IMR-90 (cell line): ENCODE measurements at regions not wholly inside any gene's neighbourhood (a gene's known extent, or its start where the extent isn't known, plus 50 kb on each side); places are given as distances from the start of the nearest gene placed in this dataset.

Source experiments
- ATAC-seq: fragments of 200-7000 bp; cut with Tn5 transposase; 2 replicates; pipeline ENCODE4 v1.9.1; 2020; ENCODE audit warnings: low read depth, mild to moderate bottlenecking, moderate library complexity
- BruUV-seq: library from RNA; stranded (reverse); fragments of 400-500 nt; replicated peaks from 2 replicates; lab custom pipeline; 2021; lab: Mats Ljungman, UMichigan
- CTCF ChIA-PET: fragments of 300-600 bp; formaldehyde crosslinking; extraction: SDS; loops from one replicate; lab custom pipeline; 2021; ENCODE audit warnings: antibody characterized with exemption; lab: Yijun Ruan, JAX
- POLR2A ChIA-PET: fragments of 300-600 bp; sonication (Branson Sonifier 250); formaldehyde crosslinking; loops from one replicate; lab custom pipeline; 2022; ENCODE audit warnings: antibody characterized with exemption; ENCODE audit not compliant: unreplicated experiment; lab: Charles Lee
- DNase-seq: peaks from one replicate; pipeline ENCODE4 v3.0.0; 2013
- H2AFZ ChIP-seq: replicated peaks from 2 replicates; pipeline ENCODE3; 2013; ENCODE audit warnings: low read length, mild to moderate bottlenecking; ENCODE audit not compliant: poor library complexity
- H2AK5ac ChIP-seq: 2 replicates; pipeline ENCODE4 v1.6.1; 2013; ENCODE audit warnings: low read depth, low read length, inconsistent platforms
- H2AK9ac ChIP-seq: replicated peaks from 2 replicates; pipeline ENCODE3; 2013; ENCODE audit warnings: mild to moderate bottlenecking, low read depth, low read length, moderate library complexity; ENCODE audit not compliant: poor library complexity
- H2BK120ac ChIP-seq: 2 replicates; pipeline ENCODE4 v1.6.1; 2013; ENCODE audit warnings: low read depth, low read length, inconsistent platforms
- H2BK15ac ChIP-seq: 3 replicates; pipeline ENCODE4 v1.6.1; 2013; ENCODE audit warnings: low read depth, low read length, inconsistent platforms
- H2BK20ac ChIP-seq: 2 replicates; pipeline ENCODE4 v1.6.1; 2013; ENCODE audit warnings: low read depth, mild to moderate bottlenecking, inconsistent platforms, low read length, moderate library complexity
- H2BK5ac ChIP-seq: 2 replicates; pipeline ENCODE4 v1.6.1; 2013; ENCODE audit warnings: mild to moderate bottlenecking, low read depth, low read length, inconsistent platforms; ENCODE audit not compliant: poor library complexity, severe bottlenecking
- H3K14ac ChIP-seq: replicated peaks from 2 replicates; pipeline ENCODE4 v1.6.1; 2013; ENCODE audit warnings: low read depth, low read length, inconsistent platforms
- H3K18ac ChIP-seq: 2 replicates; pipeline ENCODE4 v1.6.1; 2013; ENCODE audit warnings: low read depth, low read length, control low read depth
- H3K23ac ChIP-seq: 2 replicates; pipeline ENCODE4 v1.6.1; 2013; ENCODE audit warnings: low read depth, low read length, inconsistent platforms
- H3K27ac ChIP-seq: 2 replicates; pipeline ENCODE4 v1.5.1; 2013; ENCODE audit warnings: mild to moderate bottlenecking, control low read depth, low read length; ENCODE audit not compliant: insufficient read depth
- H3K27me3 ChIP-seq: 2 replicates; pipeline ENCODE4 v1.6.1; 2013; ENCODE audit warnings: low read length; ENCODE audit not compliant: control insufficient read depth, insufficient read depth
- H3K36me3 ChIP-seq: 2 replicates; pipeline ENCODE4 v1.6.1; 2013; ENCODE audit warnings: low read length, mixed read lengths; ENCODE audit not compliant: control insufficient read depth, insufficient read depth
- H3K4ac ChIP-seq: 2 replicates; pipeline ENCODE4 v1.6.1; 2013; ENCODE audit warnings: low read depth, low read length, inconsistent platforms
- H3K4me1 ChIP-seq: 2 replicates; pipeline ENCODE4 v1.6.1; 2013; ENCODE audit warnings: low read length, mixed read lengths; ENCODE audit not compliant: control insufficient read depth, insufficient read depth
- H3K4me2 ChIP-seq: 2 replicates; pipeline ENCODE4 v1.6.1; 2013; ENCODE audit warnings: low read depth, mild to moderate bottlenecking, control low read depth, low read length, moderate library complexity
- H3K4me3 ChIP-seq: 2 replicates; pipeline ENCODE4 v1.5.1; 2013; ENCODE audit warnings: low read depth, mild to moderate bottlenecking, control low read depth, low read length, moderate library complexity; ENCODE audit not compliant: insufficient read depth
- H3K56ac ChIP-seq: 2 replicates; pipeline ENCODE4 v1.6.1; 2013; ENCODE audit warnings: low read length, inconsistent platforms; ENCODE audit not compliant: insufficient read depth; ENCODE audit errors: extremely low read depth
- H3K79me1 ChIP-seq, 2 experiments: 2 replicates each; pipeline ENCODE4 v1.6.1; 2013; ENCODE audit warnings: low read length in 2 of 2, inconsistent platforms in 1 of 2, low read depth in 1 of 2
- H3K9ac ChIP-seq: 2 replicates; pipeline ENCODE4 v1.6.1; 2013; ENCODE audit warnings: low read depth, low read length, control low read depth
- H3K9me1 ChIP-seq: 2 replicates; pipeline ENCODE4 v1.6.1; 2013; ENCODE audit warnings: low read length, inconsistent platforms; ENCODE audit not compliant: insufficient read depth
- H3K9me3 ChIP-seq: 2 replicates; pipeline ENCODE4 v1.6.1; 2013; ENCODE audit warnings: low read length; ENCODE audit not compliant: control insufficient read depth, insufficient read depth
- H4K20me1 ChIP-seq: 2 replicates; pipeline ENCODE4 v1.6.1; 2013; ENCODE audit warnings: low read length, inconsistent platforms; ENCODE audit not compliant: insufficient read depth
- H4K5ac ChIP-seq: 2 replicates; pipeline ENCODE4 v1.6.1; 2013; ENCODE audit warnings: mild to moderate bottlenecking, low read depth, low read length, control low read depth
- H4K8ac ChIP-seq, 2 experiments: 2 replicates each; pipeline ENCODE4 v1.6.1; 2013; ENCODE audit warnings: low read depth in 2 of 2, low read length in 2 of 2, control low read depth in 1 of 2, inconsistent platforms in 1 of 2
- H4K91ac ChIP-seq: 2 replicates; pipeline ENCODE4 v1.6.1; 2013; ENCODE audit warnings: low read depth, low read length, inconsistent platforms; ENCODE audit not compliant: insufficient read depth
- BHLHE40 ChIP-seq: fragments of 150-350 bp; IDR thresholded peaks from 2 replicates; pipeline ENCODE4 v1.6.1; 2016; ENCODE audit warnings: mild to moderate bottlenecking, low read depth, low read length
- CEBPB ChIP-seq: IDR thresholded peaks from 2 replicates; pipeline ENCODE4 v1.6.1; 2012; ENCODE audit warnings: low read depth, low read length, improper control_type of control experiment
- CHD1 ChIP-seq: IDR thresholded peaks from 2 replicates; pipeline ENCODE4 v1.6.1; 2012; ENCODE audit warnings: low read depth, low read length, improper control_type of control experiment
- CTCF ChIP-seq: conservative IDR thresholded peaks from 2 replicates; pipeline ENCODE4 v1.5.1; 2012; ENCODE audit warnings: mild to moderate bottlenecking, low read depth, low read length, improper control_type of control experiment
- ELK1 ChIP-seq: fragments of 150-350 bp; IDR thresholded peaks from 2 replicates; pipeline ENCODE4 v1.6.1; 2016; ENCODE audit warnings: low read depth, mild to moderate bottlenecking, low read length, moderate library complexity, borderline replicate concordance
- FOS ChIP-seq: fragments of 150-350 bp; IDR thresholded peaks from 2 replicates; pipeline ENCODE4 v1.6.1; 2016; ENCODE audit warnings: low read depth, low read length
- MAFK ChIP-seq: IDR thresholded peaks from 2 replicates; pipeline ENCODE4 v1.6.1; 2012; ENCODE audit warnings: low read depth, low read length, improper control_type of control experiment
- MAZ ChIP-seq: IDR thresholded peaks from 2 replicates; pipeline ENCODE4 v1.6.1; 2012; ENCODE audit warnings: low read depth, mild to moderate bottlenecking, low read length, improper control_type of control experiment, moderate library complexity, borderline replicate concordance
- MXI1 ChIP-seq: IDR thresholded peaks from 2 replicates; pipeline ENCODE4 v1.6.1; 2012; ENCODE audit warnings: low read depth, mild to moderate bottlenecking, low read length, moderate library complexity, borderline replicate concordance
- NFE2L2 ChIP-seq: fragments of 150-350 bp; IDR thresholded peaks from 2 replicates; pipeline ENCODE4 v1.6.1; 2016; ENCODE audit warnings: low read depth, mild to moderate bottlenecking, low read length
- POLR2A ChIP-seq: IDR thresholded peaks from 2 replicates; pipeline ENCODE4 v1.6.1; 2012; ENCODE audit warnings: mild to moderate bottlenecking, low read depth, low read length
- RAD21 ChIP-seq: IDR thresholded peaks from 2 replicates; pipeline ENCODE4 v1.6.1; 2012; ENCODE audit warnings: low read length, improper control_type of control experiment
- RCOR1 ChIP-seq: IDR thresholded peaks from 2 replicates; pipeline ENCODE4 v1.6.1; 2012; ENCODE audit warnings: mild to moderate bottlenecking, low read length, improper control_type of control experiment; ENCODE audit not compliant: insufficient replicate concordance
- RFX5 ChIP-seq: IDR thresholded peaks from 2 replicates; pipeline ENCODE4 v1.8.0; 2012; ENCODE audit warnings: low read depth, mild to moderate bottlenecking, low read length, moderate library complexity
- SMC3 ChIP-seq: fragments of 150-350 bp; IDR thresholded peaks from 2 replicates; pipeline ENCODE4 v1.6.1; 2016; ENCODE audit warnings: low read depth, mild to moderate bottlenecking, antibody characterized with exemption, low read length, moderate library complexity
- USF2 ChIP-seq: fragments of 150-350 bp; IDR thresholded peaks from 2 replicates; pipeline ENCODE4 v1.6.1; 2017; ENCODE audit warnings: mild to moderate bottlenecking, antibody characterized with exemption, low read length, low read depth
- WGBS, 2 experiments: methylation state at CpG; one replicate each; pipeline versions ENCODE4 v1.1.5 to v1.1.7; 2013; ENCODE audit warnings: missing lambda C conversion rate in 2 of 2; ENCODE audit not compliant: insufficient read length in 1 of 2; ENCODE audit errors: extremely low coverage in 2 of 2; 5-methylcytosine and 5-hydroxymethylcytosine counted together
- dilution Hi-C: fragments of 300-500 bp; cut with HindIII; formaldehyde crosslinking; loops from one replicate; pipeline ENCODE4 v1.14.3; 2018; ENCODE audit warnings: low sequenced_read_pairs; ENCODE audit not compliant: unreplicated experiment
- in situ Hi-C: fragments of 300-500 bp; cut with MboI; formaldehyde crosslinking; loops from 3 replicates; pipeline ENCODE4 v1.14.3; 2019; ENCODE audit warnings: low sequenced_read_pairs, inconsistent platforms, mixed read lengths
- intact Hi-C: fragments of 100-400 bp; cut with micrococcal nuclease; formaldehyde crosslinking; loops from 2 replicates; pipeline ENCODE4 v1.10.0; 2022

- no peaks in the 10 kb centered on the region for H3K79me1 ChIP-seq
- no peak overlapping the region for H3K4me3 ChIP-seq
- ATAC-seq (no peak), DNase-seq (no peak)
- TF ChIP-seq ELK1 (no peak), RCOR1 (no peak), POLR2A (no peak), MXI1 (no peak), RFX5 (no peak), MAFK (no peak), SMC3 (no peak), RAD21 (no peak), MAZ (no peak), BHLHE40 (no peak), USF2 (no peak), CTCF (no peak), CHD1 (no peak), FOS (no peak), CEBPB (no peak), NFE2L2 (no peak)
- no peak overlapping the region for H4K8ac ChIP-seq
- peaks cover 2% of the 10 kb centered on the region; the same call in 1 of the 2 replicates for H3K9me3 ChIP-seq
- H4K5ac ChIP-seq, result no peak overlapping the region
- no peak overlapping the region for H2AK5ac ChIP-seq
- no peak overlapping the region for H3K56ac ChIP-seq
- no peak overlapping the region for H2AFZ ChIP-seq
- no peaks in the 10 kb centered on the region for H4K20me1 ChIP-seq
- in situ Hi-C loops, result no loop called here
- POLR2A ChIA-PET, result no interaction called here
- no peak overlapping the region for H2BK5ac ChIP-seq
- no peak overlapping the region for H3K4me2 ChIP-seq
- H2BK120ac ChIP-seq, result no peak overlapping the region
- H3K27ac ChIP-seq, result no peak overlapping the region
- CTCF ChIA-PET, result interaction anchor here (0.7 kb wide), 1 partner anchor 1736 kb away, joined by 3 read pairs; no protein-coding TSS in a partner anchor
- H2AK9ac ChIP-seq, result no peak overlapping the region
- intact Hi-C loops, result no loop called here
- H4K91ac ChIP-seq, result no peak overlapping the region
- BruUV-seq, result no TSS peak
- H3K9me1 ChIP-seq, result no peaks in the 10 kb centered on the region
- no peak overlapping the region for H3K4ac ChIP-seq
- dilution Hi-C loops, result no loop called here
- H3K4me1 ChIP-seq, result no peaks in the 10 kb centered on the region
- H3K23ac ChIP-seq, result no peak overlapping the region
- no CpG with 5 or more reads among the region's 2 CpGs for WGBS, 2 experiments
- no peaks in the 10 kb centered on the region for H3K36me3 ChIP-seq
- H3K9ac ChIP-seq, result no peak overlapping the region
- H2BK20ac ChIP-seq, result no peak overlapping the region
- H3K18ac ChIP-seq, result no peak overlapping the region
- H2BK15ac ChIP-seq, result no peak overlapping the region
- no peak overlapping the region for H3K14ac ChIP-seq
- H3K27me3 ChIP-seq, result no peaks in the 10 kb centered on the region
Measured at GRCh38 chr13:54928071-54928470, 1899.5 kb downstream of the OLFM4 start.
